Spleen (tissue), 11 donors: ENCODE measurements at regions not wholly inside any gene's neighbourhood (a gene's known extent, or its start where the extent isn't known, plus 50 kb on each side); places are given as distances from the start of the nearest gene placed in this dataset.

Experiments
- DNase-seq: peaks from one replicate; pipeline ENCODE4 v3.0.0-alpha.2; 2020
- H3K27ac ChIP-seq, 8 donors: fragments of 200-600 bp; sonication (generic) in 7 of 8; 1 replicate in 4 of 8; 2 replicates in 4 of 8; pipeline versions ENCODE4 v1.5.0 to v1.8.0; 2016 to 2021; ENCODE audit warnings: inconsistent platforms in 4 of 8, mild to moderate bottlenecking in 4 of 8, moderate library complexity in 1 of 8
- H3K27me3 ChIP-seq, 7 donors: fragments of 200-600 bp; sonication (generic) in 6 of 7; replicated peaks in 1 of 7; 1 replicate in 4 of 7; 2 replicates in 3 of 7; pipeline versions ENCODE4 v1.5.0 to v1.8.0; 2016 to 2021; ENCODE audit warnings: inconsistent platforms in 3 of 7, mild to moderate bottlenecking in 1 of 7
- H3K36me3 ChIP-seq, 6 donors: fragments of 200-600 bp; sonication (generic) in 5 of 6; 1 replicate in 4 of 6; 2 replicates in 2 of 6; pipeline versions ENCODE4 v1.5.0 to v1.8.0; 2016 to 2021; ENCODE audit warnings: inconsistent platforms in 2 of 6
- H3K4me1 ChIP-seq, 6 donors: fragments of 200-600 bp; sonication (generic) in 5 of 6; 1 replicate in 3 of 6; 2 replicates in 3 of 6; pipeline versions ENCODE4 v1.5.0 to v1.8.0; 2016 to 2021; ENCODE audit warnings: inconsistent platforms in 3 of 6
- H3K4me3 ChIP-seq, 8 donors: fragments of 200-600 bp; sonication (generic) in 7 of 8; 1 replicate in 4 of 8; 2 replicates in 4 of 8; pipeline versions ENCODE4 v1.5.0 to v1.8.0; 2016 to 2021; ENCODE audit warnings: inconsistent platforms in 4 of 8, mild to moderate bottlenecking in 4 of 8, moderate library complexity in 2 of 8
- H3K9me3 ChIP-seq, 8 donors: fragments of 200-600 bp; sonication (generic) in 7 of 8; 1 replicate in 4 of 8; 2 replicates in 4 of 8; pipeline versions ENCODE4 v1.5.0 to v1.8.0; 2016 to 2021; ENCODE audit warnings: inconsistent platforms in 4 of 8
- POLR2A ChIP-seq, 3 donors: fragments of 450-650 bp; IDR thresholded peaks; one replicate each; pipeline ENCODE4 v1.5.1; 2017; ENCODE audit warnings: antibody characterized with exemption in 3 of 3, mild to moderate bottlenecking in 1 of 3
- POLR2AphosphoS5 ChIP-seq, 3 donors: sonication (generic); formaldehyde crosslinking; IDR thresholded peaks; one replicate each; pipeline ENCODE4 v1.5.1; 2017; ENCODE audit warnings: antibody characterized with exemption in 3 of 3
- WGBS, 5 donors: extraction: QIAGEN DNeasy Blood & Tissue Kit in 3 of 5; methylation state at CpG; one replicate each; pipeline versions ENCODE4 v1.1.5 to v1.1.7; 2013 to 2018; 5-methylcytosine and 5-hydroxymethylcytosine counted together
- intact Hi-C: fragments of 100-400 bp; cut with DNase I; formaldehyde crosslinking; loops from one replicate; pipeline ENCODE4 v1.15.0; 2023; ENCODE audit warnings: low total_unique reads
- TF ChIP-seq, protein P1 (sequence below), 11 experiments: fragments of 200-600 bp in 7 of 11; fragments of 450-650 bp in 4 of 11; sonication (generic) in 4 of 11; IDR thresholded peaks in 8 of 11; conservative IDR thresholded peaks in 3 of 11; 1 replicate in 7 of 11; 2 replicates in 4 of 11; pipeline versions ENCODE4 v1.4.0 to v1.8.0; 2016 to 2021; ENCODE audit warnings: antibody characterized with exemption in 11 of 11, inconsistent platforms in 4 of 11, mild to moderate bottlenecking in 1 of 11
- donor health status: healthy with polysubstance abuse.
- donor health status: DM: no; HTN: no; CAD: no; lungs with moderate emphysema.
- donor health status: DM: no; HTN: no; CAD: no.
- donor health status: Bipolar disorder and iron deficiency.
- donor health status: healthy.
- donor health status: DM: no; HTN: no; CAD: no.
- donor health status: DM: yes; HTN: yes; CAD: no.

DNA sequence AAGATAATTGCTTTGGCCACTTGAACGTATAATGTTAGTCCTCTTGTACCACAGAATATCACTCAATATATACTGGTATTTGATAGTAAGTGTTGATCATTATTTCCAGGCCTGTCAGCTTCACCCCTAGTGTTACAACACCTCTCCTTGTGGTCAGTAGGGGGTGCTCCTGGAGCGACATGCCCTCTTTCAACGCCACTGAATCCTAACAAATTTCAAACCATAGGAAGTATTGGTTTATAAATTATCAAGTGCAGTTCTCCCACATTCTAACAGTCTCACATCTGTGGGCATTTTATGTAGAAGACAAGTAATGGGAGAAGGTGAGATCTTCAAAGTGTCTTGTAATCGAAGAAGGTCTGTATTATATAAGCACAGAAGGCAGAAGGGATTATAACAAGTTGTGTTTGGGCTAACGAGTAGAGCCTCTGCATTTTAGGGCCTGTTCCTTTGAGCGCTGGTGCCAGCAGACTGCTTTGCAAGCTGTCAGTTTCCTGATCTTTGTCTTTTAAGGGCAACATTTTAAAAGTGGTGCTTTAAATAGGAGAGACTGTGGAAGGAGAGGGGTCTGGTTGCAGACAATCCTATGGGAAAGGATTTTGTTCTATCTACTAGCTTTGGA, 57.1 kb upstream of the CEP162 start:
- TF ChIP-seq, protein P1, sequence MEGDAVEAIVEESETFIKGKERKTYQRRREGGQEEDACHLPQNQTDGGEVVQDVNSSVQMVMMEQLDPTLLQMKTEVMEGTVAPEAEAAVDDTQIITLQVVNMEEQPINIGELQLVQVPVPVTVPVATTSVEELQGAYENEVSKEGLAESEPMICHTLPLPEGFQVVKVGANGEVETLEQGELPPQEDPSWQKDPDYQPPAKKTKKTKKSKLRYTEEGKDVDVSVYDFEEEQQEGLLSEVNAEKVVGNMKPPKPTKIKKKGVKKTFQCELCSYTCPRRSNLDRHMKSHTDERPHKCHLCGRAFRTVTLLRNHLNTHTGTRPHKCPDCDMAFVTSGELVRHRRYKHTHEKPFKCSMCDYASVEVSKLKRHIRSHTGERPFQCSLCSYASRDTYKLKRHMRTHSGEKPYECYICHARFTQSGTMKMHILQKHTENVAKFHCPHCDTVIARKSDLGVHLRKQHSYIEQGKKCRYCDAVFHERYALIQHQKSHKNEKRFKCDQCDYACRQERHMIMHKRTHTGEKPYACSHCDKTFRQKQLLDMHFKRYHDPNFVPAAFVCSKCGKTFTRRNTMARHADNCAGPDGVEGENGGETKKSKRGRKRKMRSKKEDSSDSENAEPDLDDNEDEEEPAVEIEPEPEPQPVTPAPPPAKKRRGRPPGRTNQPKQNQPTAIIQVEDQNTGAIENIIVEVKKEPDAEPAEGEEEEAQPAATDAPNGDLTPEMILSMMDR (IDR thresholded peaks at IDR 0.05 in 8 of 11, conservative IDR thresholded peaks at IDR 0.05 in 3 of 11) = peak in 2 of 11 experiments; percentile 8 to 11
- TF ChIP-seq POLR2A (IDR thresholded peaks at IDR 0.05) = no peak
- TF ChIP-seq POLR2AphosphoS5 (IDR thresholded peaks at IDR 0.05) = no peak
- H3K9me3 ChIP-seq = peaks cover 0 to 10% (median 5%) of the 10 kb centered on the region in 8 donors
- no peaks in the 10 kb centered on the region for H3K36me3 ChIP-seq
- no peaks in the 10 kb centered on the region for H3K4me1 ChIP-seq
- WGBS, 5 donors = 32 to 38% (median 36%) methylated on average over 6 of the region's 6 CpGs
- DNase-seq = no peak
- peaks cover 0 to 16% (median 0%) of the 10 kb centered on the region in 7 donors for H3K27me3 ChIP-seq
- no peak overlapping the region for H3K4me3 ChIP-seq
- H3K27ac ChIP-seq = no peak overlapping the region
- intact Hi-C loops = no loop called here

DNA sequence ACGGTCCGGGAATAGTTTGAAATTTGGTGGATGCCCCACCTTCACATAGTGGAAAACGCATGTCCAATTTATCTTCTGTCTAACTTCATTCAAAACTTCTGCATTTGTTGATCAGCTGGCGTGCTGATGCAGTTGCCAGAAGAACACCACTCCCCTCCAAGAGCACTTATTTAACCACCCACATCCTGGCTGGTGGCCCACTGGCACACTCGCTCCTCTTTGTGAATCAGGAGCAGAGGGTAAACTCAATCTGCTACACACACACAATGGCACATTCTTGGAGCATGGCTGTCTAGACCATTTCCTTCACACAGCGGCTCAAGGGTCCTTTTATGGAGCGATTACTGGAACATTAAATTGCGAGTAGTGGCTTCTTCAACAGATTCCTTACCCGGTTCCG, 55.1 kb upstream of the CEP162 start:
- H3K27ac ChIP-seq = no peak overlapping the region
- H3K4me3 ChIP-seq = no peak overlapping the region
- intact Hi-C loops = no loop called here
- WGBS, 5 donors = 65 to 83% (median 70%) methylated on average over 10 of the region's 10 CpGs
- H3K36me3 ChIP-seq = no peaks in the 10 kb centered on the region
- DNase-seq = no peak
- H3K27me3 ChIP-seq = peaks cover 0 to 16% (median 0%) of the 10 kb centered on the region in 7 donors
- no peaks in the 10 kb centered on the region for H3K9me3 ChIP-seq
- TF ChIP-seq POLR2AphosphoS5 (IDR thresholded peaks at IDR 0.05) = no peak
- TF ChIP-seq, protein P1 (IDR thresholded peaks at IDR 0.05 in 8 of 11, conservative IDR thresholded peaks at IDR 0.05 in 3 of 11) = no peak
- TF ChIP-seq POLR2A (IDR thresholded peaks at IDR 0.05) = no peak
- H3K4me1 ChIP-seq = no peaks in the 10 kb centered on the region

DNA sequence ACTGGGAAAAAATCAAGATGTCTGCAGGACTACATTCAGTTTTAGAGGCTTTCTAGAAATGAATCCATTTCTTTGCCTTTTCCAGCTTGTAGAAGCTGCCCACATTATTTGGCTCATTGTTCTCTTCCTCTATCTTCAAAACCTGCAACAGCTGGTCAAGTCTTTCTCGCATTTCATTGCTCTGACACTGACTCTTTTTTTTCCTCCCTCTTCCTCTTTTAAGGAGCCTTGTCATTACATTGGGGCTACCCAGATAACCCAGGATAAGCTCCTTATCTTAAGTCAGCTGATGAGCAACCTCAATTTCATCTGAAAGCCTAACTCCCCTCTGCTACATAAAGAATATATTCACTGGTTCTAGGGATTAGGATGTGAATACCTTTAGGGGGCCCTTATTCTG, 53.2 kb upstream of the CEP162 start:
- Histone ChIP-seq H3K27ac (no peak overlapping the region), H3K9me3 (no peaks in the 10 kb centered on the region), H3K4me3 (no peak overlapping the region), H3K4me1 (no peaks in the 10 kb centered on the region), H3K27me3 (peaks cover 0 to 9% (median 0%) of the 10 kb centered on the region in 7 donors), H3K36me3 (no peaks in the 10 kb centered on the region)
- 59 to 78% (median 71%) methylated on average over 1 of the region's 1 CpG for WGBS, 5 donors
- TF ChIP-seq POLR2AphosphoS5 (IDR thresholded peaks at IDR 0.05) (no peak), POLR2A (IDR thresholded peaks at IDR 0.05) (no peak)
- TF ChIP-seq, protein P1 (IDR thresholded peaks at IDR 0.05 in 8 of 11, conservative IDR thresholded peaks at IDR 0.05 in 3 of 11) = no peak
- intact Hi-C loops = no loop called here
- no peak for DNase-seq

DNA sequence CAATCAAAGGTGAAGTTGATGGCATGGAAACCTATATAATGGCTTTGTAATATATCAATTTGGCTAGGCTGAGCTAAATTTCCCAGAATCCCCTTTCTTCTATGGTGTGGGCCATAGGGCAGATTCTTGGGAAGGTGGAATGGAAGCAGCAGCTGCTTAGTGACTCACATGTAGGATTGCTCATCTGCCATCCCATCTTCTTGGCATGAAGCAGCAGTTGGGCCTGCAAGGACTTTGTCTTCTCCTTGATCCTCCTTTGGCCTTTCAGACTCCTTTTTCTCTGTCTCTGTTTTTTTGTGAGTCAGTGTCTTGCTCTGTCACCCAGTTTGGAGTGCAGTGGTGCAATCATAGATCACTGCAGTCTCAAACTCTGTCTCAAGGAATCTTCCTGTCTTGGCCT, 52.6 kb upstream of the CEP162 start:
- H3K9me3 ChIP-seq = no peaks in the 10 kb centered on the region
- no peak for TF ChIP-seq POLR2A (IDR thresholded peaks at IDR 0.05)
- TF ChIP-seq, protein P1 (IDR thresholded peaks at IDR 0.05 in 8 of 11, conservative IDR thresholded peaks at IDR 0.05 in 3 of 11) = no peak
- TF ChIP-seq POLR2AphosphoS5 (IDR thresholded peaks at IDR 0.05) = no peak
- H3K27ac ChIP-seq = no peak overlapping the region
- no peaks in the 10 kb centered on the region for H3K4me1 ChIP-seq
- H3K27me3 ChIP-seq = peaks cover 0 to 9% (median 0%) of the 10 kb centered on the region in 7 donors
- intact Hi-C loops = no loop called here
- no peak for DNase-seq
- H3K4me3 ChIP-seq = no peak overlapping the region
- no peaks in the 10 kb centered on the region for H3K36me3 ChIP-seq
